BJ (cell line): ENCODE measurements at regions not wholly inside any gene's neighbourhood (a gene's known extent, or its start where the extent isn't known, plus 50 kb on each side); places are given as distances from the start of the nearest gene placed in this dataset.

ENCODE experiments used
- CTCF ChIA-PET: fragments of 350-600 bp; formaldehyde crosslinking; extraction: SDS; loops from one replicate; lab custom pipeline; 2021; ENCODE audit warnings: antibody characterized with exemption, inconsistent platforms; lab: Yijun Ruan, JAX
- POLR2A ChIA-PET: fragments of 300-600 bp; sonication (Branson Sonifier 250); formaldehyde crosslinking; extraction: SDS; loops from one replicate; lab custom pipeline; 2021; ENCODE audit warnings: antibody characterized with exemption; lab: Charles Lee
- DNase-seq: peaks from one replicate; pipeline ENCODE4 v3.0.0-alpha.2; 2011; ENCODE audit warnings: low read depth
- H3K27me3 ChIP-seq: 2 replicates; pipeline ENCODE4 v1.6.0; 2011; ENCODE audit warnings: low read length; ENCODE audit not compliant: control insufficient read depth, insufficient read depth
- H3K36me3 ChIP-seq: 2 replicates; pipeline ENCODE4 v1.5.1; 2011; ENCODE audit warnings: low read length; ENCODE audit not compliant: control insufficient read depth, insufficient read depth
- H3K4me3 ChIP-seq: 2 replicates; pipeline ENCODE4 v1.5.1; 2011; ENCODE audit warnings: low read depth, mild to moderate bottlenecking, control low read depth, low read length
- CTCF ChIP-seq: IDR thresholded peaks from 2 replicates; pipeline ENCODE4 v1.5.1; 2011; ENCODE audit warnings: low read depth, mild to moderate bottlenecking, control low read depth, inconsistent platforms, low read length, moderate library complexity; ENCODE audit not compliant: insufficient read depth

- no peak for TF ChIP-seq CTCF
- H3K27me3 ChIP-seq, result peaks cover 21% of the 10 kb centered on the region
- CTCF ChIA-PET, result interaction anchor here (1.0 kb wide), 1 partner anchor 11 kb away, joined by 5 read pairs; no protein-coding TSS in a partner anchor
- POLR2A ChIA-PET, result no interaction called here
- DNase-seq, result no peak
- H3K4me3 ChIP-seq, result no peak overlapping the region
- H3K36me3 ChIP-seq, result no peaks in the 10 kb centered on the region
Measured at GRCh38 chr11:70825893-70826540, 426.4 kb downstream of the SHANK2 start.

GRCh38 chr11:70826541-70827335 is 425.6 kb downstream of the SHANK2 start:
- no peak for DNase-seq
- H3K27me3 ChIP-seq, result peaks cover 21% of the 10 kb centered on the region
- POLR2A ChIA-PET, result no interaction called here
- CTCF ChIA-PET, result interaction anchor here (1.5 kb wide), 1 partner anchor 12 kb away, joined by 9 read pairs; no protein-coding TSS in a partner anchor
- no peaks in the 10 kb centered on the region for H3K36me3 ChIP-seq
- no peak overlapping the region for H3K4me3 ChIP-seq
- TF ChIP-seq CTCF, result no peak

GRCh38 chr11:70828593-70829082 is 423.7 kb downstream of the SHANK2 start:
- DNase-seq, result no peak
- Histone ChIP-seq H3K36me3 (no peaks in the 10 kb centered on the region), H3K4me3 (no peak overlapping the region), H3K27me3 (peaks cover 21% of the 10 kb centered on the region)
- POLR2A ChIA-PET, result no interaction called here
- TF ChIP-seq CTCF, result no peak
- CTCF ChIA-PET, result interaction anchor here (0.5 kb wide), 1 partner anchor 385 kb away, joined by 3 read pairs; no protein-coding TSS in a partner anchor

- no peak for TF ChIP-seq CTCF
- ChIA-PET POLR2A (no interaction called here), CTCF (no interaction called here)
- no peaks in the 10 kb centered on the region for H3K36me3 ChIP-seq
- H3K4me3 ChIP-seq, result no peak overlapping the region
- no peak for DNase-seq
- peaks cover 18% of the 10 kb centered on the region for H3K27me3 ChIP-seq
Measured at GRCh38 chr11:70829134-70829885, 423.1 kb downstream of the SHANK2 start.

GRCh38 chr11:70829886-70830272 is 422.5 kb downstream of the SHANK2 start:
- Histone ChIP-seq H3K4me3 (no peak overlapping the region), H3K27me3 (peaks cover 15% of the 10 kb centered on the region), H3K36me3 (no peaks in the 10 kb centered on the region)
- TF ChIP-seq CTCF, result no peak
- ChIA-PET CTCF (no interaction called here), POLR2A (no interaction called here)
- DNase-seq, result no peak
